Stimulated activated CD4-positive, alpha-beta T cell treated with anti-CD3 and anti-CD28 coated beads, Interleukin-15, amount 100 ng/mL, for 48 hours (primary cell): ENCODE measurements at regions not wholly inside any gene's neighbourhood (a gene's known extent, or its start where the extent isn't known, plus 50 kb on each side); places are given as distances from the start of the nearest gene placed in this dataset.
"Not testable (repeated sequence)": the region's sequence is repeated elsewhere in the genome, so short reads cannot be mapped to it uniquely, and the experiment has no call there.

Source experiments
- DNase-seq, 2 donors: peaks; one replicate each; pipeline ENCODE4 v3.0.0-alpha.2; 2020; ENCODE audit warnings: low read depth in 2 of 2

DNA sequence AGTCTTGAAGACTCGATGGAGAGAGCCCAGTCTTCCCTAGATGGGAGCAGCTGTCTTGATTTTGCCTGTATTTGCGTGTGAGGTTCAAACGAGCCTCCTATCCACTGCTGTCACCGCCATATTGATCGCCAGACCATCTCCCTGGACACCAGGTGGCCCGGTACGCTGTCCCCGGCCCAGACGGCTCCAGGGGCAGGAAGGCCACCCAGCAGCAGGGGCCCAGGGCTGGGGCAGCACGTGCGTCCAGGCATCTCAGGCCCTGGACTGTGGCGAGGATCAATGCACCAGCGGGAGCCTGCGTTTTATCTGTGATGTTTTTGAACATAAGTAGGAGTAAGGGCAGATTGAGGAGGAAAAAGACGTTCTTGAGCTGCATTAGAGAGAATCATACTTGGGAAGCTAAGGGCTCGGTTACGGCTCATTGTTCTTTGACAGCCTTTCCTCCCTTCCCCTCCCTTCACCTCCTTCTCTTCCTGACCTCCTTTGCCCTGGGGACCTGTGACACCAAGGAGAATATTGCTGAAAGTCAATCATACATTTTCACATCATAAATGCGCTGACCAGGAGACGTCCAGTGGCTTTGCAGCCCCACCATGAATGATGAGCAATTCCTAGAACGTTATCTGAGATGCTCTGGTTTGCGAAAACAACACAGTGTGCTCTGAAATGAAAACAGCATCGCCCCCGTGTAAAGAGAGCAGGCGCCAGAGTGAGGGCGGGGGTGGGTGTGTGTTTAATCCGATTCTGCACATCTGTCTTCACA, 711.2 kb upstream of the SALL3 start:
- no peak for DNase-seq

DNA sequence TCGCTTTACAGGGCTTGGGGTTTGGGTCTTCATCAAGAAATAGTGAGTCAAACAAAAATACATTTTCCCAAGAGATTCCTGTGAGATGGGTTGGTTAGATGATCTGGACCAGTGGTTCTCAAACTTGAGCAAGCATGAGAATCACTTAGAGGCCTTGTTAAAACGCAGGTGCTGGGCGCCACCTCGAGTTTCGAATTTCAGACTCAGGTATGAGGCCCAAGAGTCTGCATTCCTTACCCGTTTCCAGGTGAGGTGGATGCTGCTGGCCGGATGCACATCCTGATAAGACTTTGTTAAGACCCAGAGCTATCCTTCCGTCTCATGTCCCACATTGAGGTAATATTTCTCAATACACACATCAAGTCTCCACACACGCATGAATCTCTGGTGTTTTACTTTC, 707.8 kb upstream of the SALL3 start:
- no peak for DNase-seq

DNA sequence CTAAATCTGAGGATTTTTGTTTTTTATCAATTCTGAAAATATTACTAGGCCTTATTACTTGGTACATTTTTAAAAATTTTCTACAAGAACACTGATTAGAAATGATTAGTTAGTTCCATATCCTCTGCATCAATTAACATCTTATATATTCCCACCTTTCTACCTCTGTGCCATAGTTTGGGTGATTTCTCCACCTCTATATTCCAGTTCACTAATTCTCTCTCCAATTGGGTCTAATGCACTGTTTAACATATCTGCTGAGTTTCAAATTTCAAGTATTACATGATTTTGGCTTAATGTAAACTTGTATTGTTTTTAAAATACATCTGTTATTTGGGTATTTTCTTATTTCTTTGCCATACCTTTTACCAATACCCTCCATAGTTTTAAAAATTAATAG, 705.7 kb upstream of the SALL3 start:
- no peak for DNase-seq

DNA sequence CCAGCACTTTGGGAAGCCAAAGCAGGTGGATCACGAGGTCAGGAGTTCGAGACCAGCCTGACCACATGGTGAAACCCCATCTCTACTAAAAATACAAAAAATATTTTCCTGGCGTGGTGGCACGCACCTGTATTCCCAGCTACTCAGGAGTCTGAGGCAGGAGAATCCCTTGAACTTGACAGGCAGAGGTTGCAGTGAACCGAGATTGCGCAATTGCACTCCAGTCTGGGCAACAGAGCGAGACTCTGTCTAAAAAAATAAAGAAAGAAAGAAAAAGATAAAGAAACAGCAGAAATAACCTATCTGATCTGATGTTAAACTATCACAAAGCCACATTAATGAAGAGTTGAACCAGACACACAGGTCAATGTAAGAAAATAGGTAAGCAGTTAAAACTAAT, 696.2 kb upstream of the SALL3 start:
- not testable (repeated sequence) for DNase-seq

DNA sequence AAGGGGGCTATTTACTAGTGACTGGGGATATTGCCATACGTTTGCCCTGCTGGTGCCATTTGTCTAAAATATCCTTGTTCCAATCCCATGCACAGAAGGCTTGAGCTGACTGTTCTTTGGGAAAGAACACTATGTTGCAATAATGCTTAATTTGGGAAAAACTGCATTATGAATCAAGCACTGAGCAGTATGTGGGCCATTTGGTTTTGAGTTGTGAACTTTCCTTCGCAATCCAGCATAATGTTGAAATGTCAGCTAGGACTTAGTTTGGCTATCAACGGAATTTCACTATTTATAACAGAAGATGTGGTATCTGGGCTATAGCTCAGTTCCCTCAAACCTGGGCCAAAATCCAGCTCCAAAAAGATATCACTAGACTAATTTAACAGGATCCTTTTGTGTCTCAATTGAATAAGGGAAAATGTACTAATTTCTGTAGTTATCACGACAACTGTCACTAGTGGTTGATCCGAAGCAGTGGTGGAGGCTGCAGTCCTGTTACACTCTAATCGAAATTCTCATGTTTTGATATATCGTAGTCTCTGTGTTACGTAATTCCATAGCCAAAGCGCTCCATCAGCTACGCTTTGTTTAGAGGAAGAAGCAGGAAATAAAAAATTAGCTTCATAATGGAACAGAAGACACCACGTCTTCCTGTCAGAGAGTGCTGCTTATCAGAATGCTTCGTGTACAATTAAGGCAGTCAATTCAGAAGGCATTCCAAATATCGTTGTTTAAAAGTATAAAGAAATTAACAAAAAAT, 686.8 kb upstream of the SALL3 start:
- DNase-seq, result no peak

DNA sequence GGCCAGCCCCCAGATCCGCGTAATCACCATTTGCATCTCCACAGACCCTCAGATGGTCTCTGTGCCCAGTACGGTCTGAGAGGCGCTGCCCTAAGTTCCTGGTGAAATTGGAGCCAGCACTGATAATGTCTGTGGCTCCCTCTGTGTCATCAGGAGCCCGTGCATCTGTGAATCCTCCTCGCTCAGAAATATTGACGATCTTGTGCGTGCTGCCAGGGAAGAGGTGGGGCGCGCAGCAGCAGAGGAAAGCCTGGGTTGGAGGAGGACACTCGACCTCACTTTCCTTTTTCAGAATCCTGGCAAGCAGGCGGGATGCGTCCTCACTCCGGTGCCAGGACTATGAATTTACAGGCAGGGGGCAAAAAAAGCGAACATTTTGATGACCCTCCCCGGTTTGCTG, 686.1 kb upstream of the SALL3 start:
- DNase-seq, result no peak

DNA sequence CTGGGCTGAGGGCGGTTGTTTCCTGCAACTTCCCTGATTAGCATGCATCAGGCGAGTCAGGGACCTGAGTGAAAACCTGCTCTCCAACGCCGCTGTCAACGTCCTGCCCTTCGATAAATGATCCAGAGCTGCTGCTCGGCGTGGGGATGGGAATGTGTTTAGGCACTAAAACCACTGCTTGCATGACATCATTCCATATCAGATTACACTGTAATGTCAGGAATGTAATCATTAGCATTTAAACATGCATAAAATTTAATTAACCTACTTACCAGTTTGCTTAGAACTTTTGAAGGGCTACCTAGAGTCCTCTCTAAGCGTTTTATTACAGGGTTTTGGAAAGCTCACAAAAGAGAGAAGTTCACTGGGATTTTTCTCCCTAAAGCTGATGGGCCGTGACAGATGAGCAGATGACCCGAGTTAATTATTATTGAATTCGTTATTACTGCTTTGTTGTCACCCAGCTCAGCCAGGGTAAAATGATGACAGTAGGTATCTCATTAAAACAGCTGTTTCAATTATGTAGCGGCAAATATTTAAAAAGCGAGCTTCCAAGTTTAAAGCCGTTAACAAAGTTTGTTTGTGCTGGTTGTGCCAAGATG, 685.6 kb upstream of the SALL3 start:
- no peak for DNase-seq

DNA sequence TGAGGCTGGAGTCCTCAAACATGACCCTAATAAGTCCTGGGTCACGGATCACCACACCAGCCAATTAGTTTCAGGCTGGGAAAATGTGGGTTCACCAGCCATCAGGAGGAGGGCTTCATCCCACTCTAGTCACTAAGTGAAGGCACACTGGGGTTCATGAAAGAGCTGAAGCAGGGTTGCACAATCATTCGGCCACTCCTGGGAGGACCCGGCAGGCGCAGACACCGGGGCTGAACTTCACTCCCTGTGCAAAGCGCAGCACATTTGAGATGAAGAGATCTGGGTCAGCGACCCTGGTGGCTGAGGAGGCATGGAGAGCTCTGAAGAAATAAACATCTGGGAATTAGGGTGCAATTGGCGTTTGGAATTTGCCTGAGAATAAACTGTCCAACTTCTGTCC, 684.4 kb upstream of the SALL3 start:
- DNase-seq, result no peak

DNA sequence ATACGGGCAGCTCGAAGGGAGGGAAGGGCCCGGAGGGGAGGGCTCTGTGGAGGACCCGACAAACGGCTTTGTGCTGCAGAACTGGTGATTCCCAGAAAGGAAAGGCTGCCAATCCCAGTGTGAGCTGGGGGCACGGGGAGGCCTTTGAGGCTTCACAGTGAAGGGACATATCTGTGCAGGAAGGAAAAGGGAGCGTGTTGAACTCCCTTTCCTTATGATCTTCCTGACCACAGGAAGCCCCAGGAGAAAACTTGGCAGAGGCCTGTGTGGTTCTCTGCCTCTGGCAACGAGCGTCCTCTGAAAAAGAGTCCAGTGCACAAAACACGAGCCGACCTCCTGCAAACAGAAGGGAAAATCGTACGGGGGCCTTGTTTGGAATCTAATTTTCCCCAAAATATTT, 683.5 kb upstream of the SALL3 start:
- no peak for DNase-seq

DNA sequence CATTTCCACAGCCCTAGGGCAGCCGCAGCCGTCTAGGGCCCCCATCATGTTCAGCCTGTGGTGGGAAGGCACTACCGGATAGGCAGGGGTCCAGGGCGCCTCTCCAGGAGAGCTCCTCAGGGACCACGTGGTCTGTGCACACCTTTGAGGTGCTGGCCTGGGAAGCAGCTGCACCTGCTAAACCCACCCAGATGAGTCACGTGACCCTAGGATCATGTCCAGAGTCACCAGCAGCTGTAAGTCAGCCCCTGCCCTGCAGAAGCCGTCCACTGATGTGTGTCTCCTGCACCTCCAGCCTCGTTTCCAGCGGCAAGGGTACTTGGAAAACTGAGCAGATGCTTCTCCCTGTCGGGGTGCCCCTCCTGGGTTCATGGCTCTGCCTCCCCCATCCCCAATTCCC, 682.6 kb upstream of the SALL3 start:
- no peak for DNase-seq

DNA sequence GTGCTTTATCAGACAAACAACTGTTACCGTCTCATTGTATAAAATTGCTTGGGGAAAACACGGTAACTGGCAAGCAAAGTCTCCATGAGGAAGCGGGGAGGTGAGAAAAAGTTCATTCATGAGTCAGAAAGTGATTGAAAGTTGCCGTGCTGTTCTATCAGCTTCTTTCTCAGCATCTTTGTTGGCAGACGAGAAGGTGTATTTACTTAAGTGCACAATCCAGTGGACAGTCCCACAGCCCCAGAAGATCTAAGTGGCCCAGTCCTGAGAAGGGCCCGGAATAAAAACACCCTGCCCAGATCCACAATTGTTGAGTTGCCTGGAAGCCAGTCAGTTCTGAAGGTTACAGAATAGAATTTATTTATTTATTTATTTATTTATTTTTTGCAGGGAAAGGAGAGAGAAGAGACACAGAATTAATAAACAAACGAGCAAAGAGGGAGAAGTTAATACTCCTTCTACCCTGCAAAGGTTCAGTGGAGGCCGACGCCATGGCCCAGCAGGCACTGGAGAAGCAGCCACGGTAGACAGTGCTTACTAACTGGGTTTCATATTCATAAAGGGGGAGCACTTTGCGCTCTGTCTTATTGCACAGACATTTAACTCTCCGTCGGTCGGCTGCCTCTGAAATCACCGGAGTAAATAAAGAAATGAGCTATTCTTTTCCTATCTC, 676.0 kb upstream of the SALL3 start:
- DNase-seq, result no peak

DNA sequence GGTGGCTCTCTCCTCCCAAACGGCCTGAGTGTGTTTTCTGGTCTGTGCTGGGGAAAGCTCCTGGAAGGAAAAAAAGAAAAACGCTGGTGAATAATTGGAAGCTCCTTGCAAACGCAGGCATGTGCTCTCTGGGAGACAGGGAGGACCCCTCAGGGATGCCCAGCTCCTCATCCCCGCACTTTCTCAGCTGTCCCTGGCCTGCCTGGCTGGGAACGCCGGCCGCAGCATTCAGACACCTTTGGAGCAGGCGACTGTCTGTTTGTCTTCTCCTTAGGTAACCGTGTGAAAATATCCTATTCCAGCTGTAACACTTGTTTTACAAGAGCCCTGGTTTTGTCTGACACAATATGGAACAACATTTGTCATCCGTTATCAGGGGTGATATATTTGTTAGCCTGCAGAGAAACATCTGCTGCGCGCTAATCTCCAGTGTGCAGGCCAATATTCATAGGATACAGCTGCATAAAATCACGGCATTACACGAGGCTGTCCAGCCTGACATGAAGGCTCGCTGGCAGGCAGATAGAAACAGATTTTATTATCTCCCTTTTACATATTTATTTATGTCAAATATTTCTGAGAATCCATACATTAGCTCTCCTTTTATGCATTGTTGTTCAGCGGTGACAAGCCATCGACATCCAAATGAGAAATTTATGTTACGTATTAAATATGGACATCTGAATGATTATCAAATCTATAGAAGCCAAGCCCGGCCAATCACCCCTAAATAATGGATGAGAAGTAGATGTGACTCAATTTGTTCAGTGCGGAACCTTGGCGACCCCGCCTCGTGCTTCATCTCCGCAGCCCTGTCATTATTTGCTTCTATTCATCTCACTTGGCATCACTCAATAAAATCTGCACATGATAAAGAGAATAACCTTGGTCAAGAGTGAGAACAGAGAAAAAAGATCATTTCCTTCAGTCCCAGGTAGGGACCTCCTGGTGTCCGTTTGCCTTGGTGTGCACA, 675.1 kb upstream of the SALL3 start:
- DNase-seq, result no peak

DNA sequence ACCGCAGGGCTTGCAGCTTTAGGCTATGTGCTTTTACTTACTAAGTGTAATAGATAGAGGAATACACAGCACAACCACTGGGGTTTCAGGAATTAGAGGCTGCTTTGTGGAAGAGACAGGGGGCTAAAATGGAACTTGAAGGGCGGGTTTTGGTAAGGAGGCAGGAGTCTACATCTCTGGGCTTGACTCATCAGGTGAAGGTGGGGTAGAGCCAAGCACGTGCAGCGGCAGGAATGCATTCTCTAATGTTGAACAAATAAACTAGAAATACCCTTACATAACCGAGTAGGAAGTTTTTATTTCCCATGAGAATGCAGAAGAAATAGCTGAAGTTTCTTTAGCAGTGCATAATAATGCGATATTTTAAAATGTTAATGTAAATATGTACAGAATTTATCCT, 673.8 kb upstream of the SALL3 start:
- no peak for DNase-seq

DNA sequence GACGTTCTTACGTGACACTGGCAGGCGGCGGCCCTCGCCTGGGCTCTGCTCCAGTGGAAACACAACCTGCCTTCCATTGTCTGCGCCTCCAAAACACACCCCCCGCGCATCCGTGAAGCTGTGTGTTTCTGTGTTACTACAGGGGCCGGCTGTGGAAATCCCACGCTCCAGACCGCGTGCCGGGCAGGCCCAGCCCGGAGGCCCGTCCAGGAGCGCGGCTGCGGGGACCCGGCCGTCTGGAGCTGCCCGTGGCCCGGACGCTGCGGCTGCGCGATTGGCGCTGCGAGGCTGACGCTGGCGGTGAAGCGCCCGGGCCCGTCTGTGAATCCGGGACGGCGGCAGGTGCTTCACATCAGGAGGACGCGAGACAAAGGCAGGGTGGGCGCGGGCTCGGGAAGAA, 670.3 kb upstream of the SALL3 start:
- no peak for DNase-seq

DNA sequence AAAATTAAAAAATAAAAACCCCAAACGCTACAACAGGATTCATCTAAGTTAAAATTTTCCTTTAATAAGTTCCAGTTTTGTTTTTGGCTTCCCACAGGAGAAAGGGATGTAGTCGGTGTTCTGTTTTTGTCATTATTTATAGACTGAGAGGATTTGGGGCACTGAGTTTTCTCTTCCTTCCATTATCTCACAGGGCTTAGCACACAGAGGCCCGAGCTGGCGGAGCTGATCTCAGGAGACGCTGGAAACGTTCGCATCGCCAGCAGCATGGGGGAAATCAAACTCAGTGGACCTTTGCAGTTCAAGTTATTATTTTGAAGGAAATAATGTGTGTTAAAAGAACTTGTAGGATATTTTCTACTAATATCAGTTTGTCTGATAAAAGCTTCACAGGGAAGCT, 669.7 kb upstream of the SALL3 start:
- no peak for DNase-seq

DNA sequence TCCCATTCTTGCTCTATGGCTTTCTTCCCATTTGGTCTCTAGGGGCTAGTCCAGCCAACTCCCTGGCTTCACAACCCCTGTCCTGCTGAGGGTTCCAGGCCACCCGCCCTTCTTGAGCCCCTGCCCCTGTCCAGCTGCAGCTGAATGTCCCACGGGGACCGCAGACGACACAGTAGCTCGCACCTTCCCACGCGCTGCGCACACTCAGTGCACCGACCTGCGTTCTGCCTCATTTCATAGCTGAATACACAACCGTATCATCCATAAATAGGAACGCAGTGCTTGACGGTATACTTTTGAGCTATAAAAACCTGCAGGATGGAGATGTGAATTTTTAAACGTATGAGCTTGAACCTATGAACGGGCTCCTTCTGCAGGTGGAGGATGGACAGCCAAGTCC, 660.4 kb upstream of the SALL3 start:
- DNase-seq, result no peak

DNA sequence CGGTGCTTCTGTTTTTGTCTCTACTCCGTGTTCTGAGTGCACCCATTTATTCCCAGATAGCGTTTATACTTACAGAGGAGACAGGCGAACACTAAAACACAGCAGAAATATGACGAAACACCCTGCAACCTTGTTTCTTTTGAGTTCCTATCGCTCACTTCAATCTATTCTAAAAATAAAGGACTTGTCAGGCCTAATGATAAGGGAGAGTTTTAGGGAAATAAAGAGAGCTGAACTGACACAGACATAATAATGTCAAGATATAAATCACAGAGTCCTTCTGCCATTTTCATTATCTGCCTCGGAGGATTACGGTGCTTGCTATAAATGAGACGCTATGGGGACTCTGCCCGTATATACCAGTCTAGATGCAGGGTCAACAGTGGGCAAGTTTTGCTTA, 659.7 kb upstream of the SALL3 start:
- DNase-seq, result no peak

DNA sequence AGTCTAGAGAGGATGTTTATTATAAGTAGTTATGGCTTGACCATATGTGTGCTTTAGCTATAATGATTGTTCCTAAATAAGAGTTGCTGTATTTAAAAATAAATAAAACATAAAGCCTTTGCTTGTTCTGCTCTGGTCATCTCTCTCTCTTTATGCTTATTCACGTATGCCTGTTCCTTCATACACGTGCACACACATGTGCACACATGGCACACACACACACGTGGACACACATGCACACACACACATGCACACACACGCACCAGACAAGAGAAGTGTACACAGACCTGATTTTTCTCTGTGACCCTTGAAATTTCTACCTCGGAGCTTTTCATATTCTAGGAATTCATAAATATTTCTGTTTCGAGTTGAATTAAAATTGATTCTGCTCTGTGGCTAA, 658.2 kb upstream of the SALL3 start:
- DNase-seq, result no peak

DNA sequence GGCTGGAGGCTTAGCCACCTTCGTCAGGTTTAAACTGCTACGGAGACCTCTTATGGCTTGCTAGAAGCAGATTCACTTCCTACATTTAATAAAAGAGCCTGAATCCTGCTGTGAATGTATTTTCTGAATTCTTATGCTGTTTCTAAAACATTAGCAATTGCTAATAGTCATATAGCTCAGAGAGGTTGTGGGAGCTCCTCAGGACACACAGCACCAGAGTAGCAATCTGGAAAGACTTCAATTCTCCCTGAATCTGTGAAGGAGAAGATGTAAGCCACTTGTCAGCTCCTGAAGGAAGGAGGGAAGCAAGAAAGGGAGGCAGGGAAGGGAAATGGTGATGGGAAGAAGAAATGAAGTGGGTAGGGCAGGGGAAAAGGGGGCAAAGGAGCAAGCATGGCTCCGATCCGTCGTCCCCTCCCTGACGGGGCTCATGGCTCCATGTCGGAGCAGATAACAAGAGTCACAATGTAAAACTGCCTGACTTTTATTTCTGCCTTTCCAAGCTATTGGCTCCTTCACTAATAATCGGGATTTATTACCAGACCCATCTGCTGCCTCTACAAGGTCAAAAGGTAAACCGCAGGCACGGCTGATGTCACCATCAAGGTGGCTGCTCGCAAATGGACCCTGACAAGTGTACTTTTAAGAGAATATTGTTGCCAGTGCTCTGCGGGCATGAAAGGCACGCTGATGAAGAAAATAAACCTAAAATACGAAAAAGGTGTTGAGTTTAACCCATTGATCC, 656.0 kb upstream of the SALL3 start:
- no peak for DNase-seq

DNA sequence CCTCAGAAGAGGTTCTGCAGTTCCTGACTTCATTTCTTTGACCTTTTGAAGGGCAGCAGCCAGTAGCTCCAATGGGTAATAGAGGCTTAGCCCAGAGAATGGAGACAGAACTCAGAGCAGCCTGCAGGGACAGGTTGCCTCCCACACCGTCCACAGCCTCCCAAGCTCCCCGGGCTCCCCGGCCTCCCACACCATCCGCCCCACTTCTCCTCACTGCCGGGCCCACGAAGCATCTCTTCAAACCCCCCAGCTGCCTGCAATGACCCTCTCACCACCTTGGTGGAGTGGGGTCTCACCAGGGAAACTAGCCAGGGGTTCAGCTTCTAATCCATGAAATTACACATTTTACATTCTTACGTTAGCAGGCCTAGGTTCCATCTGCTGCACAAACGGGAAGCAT, 652.0 kb upstream of the SALL3 start:
- no peak for DNase-seq

DNA sequence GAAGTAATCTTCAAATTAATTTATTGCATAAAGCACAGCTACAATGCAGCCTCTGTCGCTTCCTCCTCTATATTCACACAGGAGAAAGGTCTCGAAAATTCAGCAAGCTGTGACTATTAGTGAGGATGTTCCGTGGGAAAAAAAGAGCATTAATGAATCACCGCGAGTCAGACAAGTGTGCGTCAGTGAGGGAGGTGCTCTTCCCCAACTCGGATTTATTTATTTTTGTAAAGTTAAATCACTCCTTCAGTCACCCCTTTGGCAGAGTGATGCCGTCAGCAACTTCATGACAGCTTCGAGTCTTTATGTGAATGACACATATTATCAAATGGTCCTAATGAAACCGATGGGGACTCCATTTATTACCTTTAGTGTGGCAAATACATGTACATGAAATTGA, 648.9 kb upstream of the SALL3 start:
- DNase-seq, result no peak
